Kidney epithelial cell (primary cell): ENCODE measurements at regions not wholly inside any gene's neighbourhood (a gene's known extent, or its start where the extent isn't known, plus 50 kb on each side); places are given as distances from the start of the nearest gene placed in this dataset.
"Not testable (repeated sequence)": the region's sequence is repeated elsewhere in the genome, so short reads cannot be mapped to it uniquely, and the experiment has no call there.

Source experiments
- DNase-seq: peaks from one replicate; pipeline ENCODE4 v3.0.0-alpha.2; 2010; ENCODE audit warnings: low read depth
- H3K27me3 ChIP-seq: 2 replicates; pipeline ENCODE4 v1.6.0; 2011; ENCODE audit warnings: low read length; ENCODE audit not compliant: control insufficient read depth, insufficient read depth
- H3K36me3 ChIP-seq: 2 replicates; pipeline ENCODE4 v1.5.1; 2011; ENCODE audit warnings: low read length; ENCODE audit not compliant: control insufficient read depth, insufficient read depth
- H3K4me3 ChIP-seq: 2 replicates; pipeline ENCODE4 v1.5.1; 2011; ENCODE audit warnings: low read depth, mild to moderate bottlenecking, control low read depth, low read length
- CTCF ChIP-seq: IDR thresholded peaks from 2 replicates; pipeline ENCODE4 v1.5.1; 2011; ENCODE audit warnings: mild to moderate bottlenecking, moderate library complexity, low read length, control low read depth, inconsistent platforms; ENCODE audit not compliant: insufficient read depth, poor library complexity, severe bottlenecking

GRCh38 chr10:81192221-81192788 lies 654.6 kb downstream of the SH2D4B start:
- Histone ChIP-seq H3K27me3 (no peaks in the 10 kb centered on the region), H3K4me3 (no peak overlapping the region), H3K36me3 (no peaks in the 10 kb centered on the region)
- DNase-seq: no peak
- TF ChIP-seq CTCF: no peak

- H3K27me3 ChIP-seq: no peaks in the 10 kb centered on the region
- no peak for TF ChIP-seq CTCF
- no peaks in the 10 kb centered on the region for H3K36me3 ChIP-seq
- DNase-seq: no peak
- no peak overlapping the region for H3K4me3 ChIP-seq
These were observed 663.1 kb downstream of the SH2D4B start for GRCh38 chr10:81200801-81201200.

GRCh38 chr10:81207359-81207758 lies 667.6 kb upstream of the NRG3 start:
- DNase-seq, H3K27me3 ChIP-seq, H3K36me3 ChIP-seq, H3K4me3 ChIP-seq: not testable (repeated sequence)

- no peaks in the 10 kb centered on the region for H3K27me3 ChIP-seq
- DNase-seq: no peak
- TF ChIP-seq CTCF: no peak
- H3K4me3 ChIP-seq: no peak overlapping the region
- no peaks in the 10 kb centered on the region for H3K36me3 ChIP-seq
These were observed 661.6 kb upstream of the NRG3 start for GRCh38 chr10:81213370-81213769.

- no peak for DNase-seq
- H3K36me3 ChIP-seq: no peaks in the 10 kb centered on the region
- no peak overlapping the region for H3K4me3 ChIP-seq
- TF ChIP-seq CTCF: no peak
- no peaks in the 10 kb centered on the region for H3K27me3 ChIP-seq
These were observed 659.5 kb upstream of the NRG3 start for GRCh38 chr10:81215498-81215897.

GRCh38 chr10:81216949-81217348 lies 658.0 kb upstream of the NRG3 start:
- no peaks in the 10 kb centered on the region for H3K27me3 ChIP-seq
- no peaks in the 10 kb centered on the region for H3K36me3 ChIP-seq
- no peak for DNase-seq
- no peak for TF ChIP-seq CTCF
- H3K4me3 ChIP-seq: no peak overlapping the region
